ENCODE measurements at regions not wholly inside any gene's neighbourhood (a gene's known extent, or its start where the extent isn't known, plus 50 kb on each side); places are given as distances from the start of the nearest gene placed in this dataset.

- Histone ChIP-seq H4K20me1 (ENCODE audit: control insufficient read depth, insufficient read depth) (no peaks in the 10 kb centered on the region), H2AFZ (ENCODE audit: control insufficient read depth, low read depth, low read length) (no peak overlapping the region), H3K9me3 (replicated peaks; ENCODE audit: control insufficient read depth, insufficient read depth, low read length) (no peaks in the 10 kb centered on the region), H3K27me3 (replicated peaks in 1 of 2; ENCODE audit: control insufficient read depth in 2 of 2, insufficient read depth in 2 of 2, low read length in 1 of 2) (no peaks in the 10 kb centered on the region), H3K9ac (ENCODE audit: control insufficient read depth, insufficient read depth, low read length) (no peak overlapping the region), H3K36me3 (ENCODE audit: control insufficient read depth in 2 of 2, insufficient read depth in 2 of 2, low read length in 1 of 2) (no peaks in the 10 kb centered on the region), H3K4me1 (ENCODE audit: control insufficient read depth, insufficient read depth, low read length) (no peaks in the 10 kb centered on the region), H3K4me2 (ENCODE audit: control insufficient read depth, insufficient read depth) (no peak overlapping the region), H3K79me2 (ENCODE audit: control insufficient read depth, insufficient read depth, low read length) (no peaks in the 10 kb centered on the region), H3K4me3 (no peak overlapping the region), H3K27ac (ENCODE audit: control insufficient read depth, insufficient read depth) (no peak overlapping the region)
- FAIRE-seq = no peak
- SMC1A ChIA-PET (ENCODE audit: uncharacterized antibody, unreplicated experiment) = no interaction called here
- no TSS peak for BruUV-seq (replicated peaks)
- in situ Hi-C loops (cut with MboI) = no loop called here
- intact Hi-C loops (cut with micrococcal nuclease; ENCODE audit: unreplicated experiment) = no loop called here
- CTCF ChIA-PET = no interaction called here
- DNase-seq (ENCODE audit: low read depth, low spot score) = peak; percentile 1
- POLR2A ChIA-PET = interaction anchor here (0.7 kb wide), 1 partner anchor 486 kb away, joined by 4 read pairs; no protein-coding TSS in a partner anchor
- peak; percentile 82 for ATAC-seq
- RAD21 ChIA-PET (ENCODE audit: unreplicated experiment) = no interaction called here
- 6% methylated on average over 6 of the region's 6 CpGs for WGBS (ENCODE audit: insufficient coverage, insufficient replicate concordance, low lambda C conversion rate, missing lambda C conversion rate)
- TF ChIP-seq EED (IDR thresholded peaks at IDR 0.05; ENCODE audit: low read depth) (no peak), MYC (IDR thresholded peaks at IDR 0.05; ENCODE audit: insufficient read depth, insufficient read length, insufficient replicate concordance, low read length, severe bottlenecking) (no peak), NFIC (IDR thresholded peaks at IDR 0.05; ENCODE audit: low read depth, low read length) (no peak), HDGF (IDR thresholded peaks at IDR 0.05) (no peak), IKZF2 (IDR thresholded peaks at IDR 0.05) (no peak), CHD2 (IDR thresholded peaks at IDR 0.05; ENCODE audit: borderline replicate concordance, low read depth, low read length) (no peak), NFYA (IDR thresholded peaks at IDR 0.05; ENCODE audit: borderline replicate concordance, low read depth, low read length) (no peak), FOS (IDR thresholded peaks at IDR 0.05; ENCODE audit: borderline replicate concordance, extremely low read depth, insufficient read length) (no peak), RELB (IDR thresholded peaks at IDR 0.05; ENCODE audit: low read depth) (no peak), E4F1 (IDR thresholded peaks at IDR 0.05; ENCODE audit: borderline replicate concordance, partially characterized antibody) (no peak), SRF (IDR thresholded peaks at IDR 0.05; ENCODE audit: low read depth in 2 of 2, low read length in 2 of 2) (no peak), RUNX3 (IDR thresholded peaks at IDR 0.05; ENCODE audit: low read length) (peak; percentile 17; the same call in 1 of the 2 replicates), EGR1 (IDR thresholded peaks at IDR 0.05; ENCODE audit: borderline replicate concordance in 1 of 2, low read depth in 2 of 2, low read length in 2 of 2) (no peak), TBL1XR1 (IDR thresholded peaks at IDR 0.05; ENCODE audit: low read depth, low read length) (no peak), EP300 (IDR thresholded peaks at IDR 0.05; ENCODE audit: borderline replicate concordance in 1 of 2, control insufficient read depth in 1 of 2, low read depth in 2 of 2, low read length in 2 of 2) (no peak), SIX5 (IDR thresholded peaks at IDR 0.05; ENCODE audit: low read depth, low read length, severe bottlenecking) (no peak), SREBF2 (IDR thresholded peaks at IDR 0.05; ENCODE audit: low read length) (no peak), TAF1 (IDR thresholded peaks at IDR 0.05; ENCODE audit: borderline replicate concordance, low read depth, low read length) (no peak), NKRF (conservative IDR thresholded peaks at IDR 0.05) (no peak), ZSCAN29 (IDR thresholded peaks at IDR 0.05) (no peak)
These were observed 800.2 kb upstream of the TENM3 start for GRCh38 chr4:181443021-181443420.

All from GM12878 (cell line).